ENCODE measurements at regions not wholly inside any gene's neighbourhood (a gene's known extent, or its start where the extent isn't known, plus 50 kb on each side); places are given as distances from the start of the nearest gene placed in this dataset.

DNA sequence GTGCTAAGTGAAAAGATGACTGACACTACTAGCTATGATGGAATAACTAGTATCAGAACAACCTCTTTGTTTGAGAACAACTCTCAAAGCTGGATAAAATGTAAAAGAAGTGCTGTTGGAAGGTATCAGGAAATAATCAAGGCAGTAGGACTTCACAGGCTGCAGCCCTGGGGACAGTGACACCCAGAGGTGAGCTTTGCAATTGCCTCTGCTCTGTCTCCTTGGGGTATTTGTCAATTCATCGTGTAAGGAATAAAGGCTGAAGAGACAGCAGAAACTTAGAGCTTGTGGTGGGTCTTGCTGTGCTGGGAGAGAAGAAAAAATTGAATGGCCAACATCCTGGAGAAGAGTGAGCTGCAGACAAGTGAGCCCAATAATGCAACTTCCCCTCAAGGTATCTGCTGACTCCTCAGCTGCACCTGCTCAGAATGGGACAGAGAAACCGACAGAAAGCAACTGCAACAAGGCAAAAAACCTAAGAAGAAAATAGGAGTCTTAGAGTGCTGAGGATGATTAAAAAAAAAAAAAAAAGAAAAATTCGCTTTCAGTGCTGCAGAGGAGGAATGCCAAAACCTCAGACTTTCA lies 141.1 kb downstream of the RCN1 start:
- no peak overlapping the region for H3K9ac ChIP-seq (ENCODE audit: low read length)
- H3K27me3 ChIP-seq (ENCODE audit: low read length) = no peaks in the 10 kb centered on the region
- no peaks in the 10 kb centered on the region for H3K9me3 ChIP-seq (ENCODE audit: insufficient read depth, low read length)
- TF ChIP-seq, protein P1, sequence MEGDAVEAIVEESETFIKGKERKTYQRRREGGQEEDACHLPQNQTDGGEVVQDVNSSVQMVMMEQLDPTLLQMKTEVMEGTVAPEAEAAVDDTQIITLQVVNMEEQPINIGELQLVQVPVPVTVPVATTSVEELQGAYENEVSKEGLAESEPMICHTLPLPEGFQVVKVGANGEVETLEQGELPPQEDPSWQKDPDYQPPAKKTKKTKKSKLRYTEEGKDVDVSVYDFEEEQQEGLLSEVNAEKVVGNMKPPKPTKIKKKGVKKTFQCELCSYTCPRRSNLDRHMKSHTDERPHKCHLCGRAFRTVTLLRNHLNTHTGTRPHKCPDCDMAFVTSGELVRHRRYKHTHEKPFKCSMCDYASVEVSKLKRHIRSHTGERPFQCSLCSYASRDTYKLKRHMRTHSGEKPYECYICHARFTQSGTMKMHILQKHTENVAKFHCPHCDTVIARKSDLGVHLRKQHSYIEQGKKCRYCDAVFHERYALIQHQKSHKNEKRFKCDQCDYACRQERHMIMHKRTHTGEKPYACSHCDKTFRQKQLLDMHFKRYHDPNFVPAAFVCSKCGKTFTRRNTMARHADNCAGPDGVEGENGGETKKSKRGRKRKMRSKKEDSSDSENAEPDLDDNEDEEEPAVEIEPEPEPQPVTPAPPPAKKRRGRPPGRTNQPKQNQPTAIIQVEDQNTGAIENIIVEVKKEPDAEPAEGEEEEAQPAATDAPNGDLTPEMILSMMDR (IDR thresholded peaks at IDR 0.05; ENCODE audit: insufficient read depth, low read length, poor library complexity, severe bottlenecking) = peak; percentile 29
- TF ChIP-seq EZH2phosphoT487 (conservative IDR thresholded peaks at IDR 0.05; ENCODE audit: low read length) = no peak
- H3K4me2 ChIP-seq (ENCODE audit: low read depth, low read length, poor library complexity, severe bottlenecking) = no peak overlapping the region
- no peak overlapping the region for H3K4me3 ChIP-seq (ENCODE audit: insufficient read depth, low read length, poor library complexity, severe bottlenecking)
- no peak overlapping the region for H3K27ac ChIP-seq (ENCODE audit: low read depth, low read length)
- no peaks in the 10 kb centered on the region for H3K36me3 ChIP-seq (ENCODE audit: low read length)
- no peaks in the 10 kb centered on the region for H3K9me2 ChIP-seq (replicated peaks; ENCODE audit: insufficient read depth, low read length)
- H3K79me2 ChIP-seq (ENCODE audit: insufficient read depth, low read length) = no peaks in the 10 kb centered on the region
- H3F3A ChIP-seq (ENCODE audit: insufficient read depth) = no peaks in the 10 kb centered on the region
- H2AFZ ChIP-seq (ENCODE audit: low read depth, low read length, severe bottlenecking) = no peak overlapping the region
- H4K20me1 ChIP-seq (ENCODE audit: low read depth, low read length) = no peaks in the 10 kb centered on the region

DNA sequence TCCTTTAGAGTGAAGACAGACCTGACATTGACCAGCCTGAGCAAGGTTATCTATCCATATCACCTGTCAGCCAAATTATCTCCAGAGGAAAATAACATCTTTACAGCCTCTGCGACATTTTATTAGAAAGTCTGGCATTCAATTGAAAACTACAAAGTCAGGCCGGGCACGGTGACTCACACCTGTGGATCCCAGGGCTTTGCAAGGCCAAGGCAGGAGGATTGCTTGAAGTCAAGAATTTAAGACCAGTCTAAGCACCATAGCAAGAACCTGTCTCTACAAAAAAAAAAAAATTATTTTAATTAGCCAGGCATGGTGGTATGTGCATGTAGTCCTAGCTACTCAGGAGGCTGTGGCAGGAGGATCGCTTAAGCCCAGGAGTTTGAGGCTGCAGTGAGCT lies 141.6 kb downstream of the RCN1 start:
- H3K4me3 ChIP-seq (ENCODE audit: insufficient read depth, low read length, poor library complexity, severe bottlenecking) = no peak overlapping the region
- no peaks in the 10 kb centered on the region for H4K20me1 ChIP-seq (ENCODE audit: low read depth, low read length)
- no peaks in the 10 kb centered on the region for H3K9me3 ChIP-seq (ENCODE audit: insufficient read depth, low read length)
- H3F3A ChIP-seq (ENCODE audit: insufficient read depth) = no peaks in the 10 kb centered on the region
- no peak overlapping the region for H3K27ac ChIP-seq (ENCODE audit: low read depth, low read length)
- no peak overlapping the region for H3K9ac ChIP-seq (ENCODE audit: low read length)
- H3K27me3 ChIP-seq (ENCODE audit: low read length) = no peaks in the 10 kb centered on the region
- H3K9me2 ChIP-seq (replicated peaks; ENCODE audit: insufficient read depth, low read length) = no peaks in the 10 kb centered on the region
- H3K4me2 ChIP-seq (ENCODE audit: low read depth, low read length, poor library complexity, severe bottlenecking) = no peak overlapping the region
- no peak overlapping the region for H2AFZ ChIP-seq (ENCODE audit: low read depth, low read length, severe bottlenecking)
- no peaks in the 10 kb centered on the region for H3K36me3 ChIP-seq (ENCODE audit: low read length)
- TF ChIP-seq, protein P1 (IDR thresholded peaks at IDR 0.05; ENCODE audit: insufficient read depth, low read length, poor library complexity, severe bottlenecking) = no peak
- no peak for TF ChIP-seq EZH2phosphoT487 (conservative IDR thresholded peaks at IDR 0.05; ENCODE audit: low read length)
- no peaks in the 10 kb centered on the region for H3K79me2 ChIP-seq (ENCODE audit: insufficient read depth, low read length)

DNA sequence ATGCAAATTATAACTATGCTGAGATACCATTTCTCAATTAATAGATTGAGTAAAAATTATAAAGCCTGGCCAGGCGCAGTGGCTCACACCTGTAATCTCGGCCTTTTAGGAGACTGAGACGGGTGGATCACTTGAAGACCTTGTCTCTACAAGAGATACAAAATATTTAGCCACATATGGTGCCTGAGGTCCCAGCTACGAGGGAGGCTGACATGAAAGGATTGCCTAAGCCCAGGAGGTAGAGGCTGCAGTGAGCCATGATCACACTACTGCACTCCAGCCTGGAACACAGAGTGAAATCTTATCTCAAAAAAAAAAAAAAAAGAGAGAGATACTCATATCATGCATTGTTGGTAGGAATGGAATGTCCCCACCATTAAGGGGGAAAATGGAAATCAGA lies 142.4 kb downstream of the RCN1 start:
- H3K27me3 ChIP-seq (ENCODE audit: low read length) = no peaks in the 10 kb centered on the region
- TF ChIP-seq, protein P1 (IDR thresholded peaks at IDR 0.05; ENCODE audit: insufficient read depth, low read length, poor library complexity, severe bottlenecking) = no peak
- TF ChIP-seq EZH2phosphoT487 (conservative IDR thresholded peaks at IDR 0.05; ENCODE audit: low read length) = no peak
- no peak overlapping the region for H3K4me3 ChIP-seq (ENCODE audit: insufficient read depth, low read length, poor library complexity, severe bottlenecking)
- no peaks in the 10 kb centered on the region for H4K20me1 ChIP-seq (ENCODE audit: low read depth, low read length)
- no peaks in the 10 kb centered on the region for H3K9me3 ChIP-seq (ENCODE audit: insufficient read depth, low read length)
- H3K79me2 ChIP-seq (ENCODE audit: insufficient read depth, low read length) = no peaks in the 10 kb centered on the region
- no peaks in the 10 kb centered on the region for H3K36me3 ChIP-seq (ENCODE audit: low read length)
- no peak overlapping the region for H2AFZ ChIP-seq (ENCODE audit: low read depth, low read length, severe bottlenecking)
- no peaks in the 10 kb centered on the region for H3K9me2 ChIP-seq (replicated peaks; ENCODE audit: insufficient read depth, low read length)
- H3F3A ChIP-seq (ENCODE audit: insufficient read depth) = no peaks in the 10 kb centered on the region
- no peak overlapping the region for H3K4me2 ChIP-seq (ENCODE audit: low read depth, low read length, poor library complexity, severe bottlenecking)
- no peak overlapping the region for H3K9ac ChIP-seq (ENCODE audit: low read length)
- H3K27ac ChIP-seq (ENCODE audit: low read depth, low read length) = no peak overlapping the region
